Fibroblast of lung (primary cell): ENCODE measurements at regions not wholly inside any gene's neighbourhood (a gene's known extent, or its start where the extent isn't known, plus 50 kb on each side); places are given as distances from the start of the nearest gene placed in this dataset.
"Not testable (repeated sequence)": the region's sequence is repeated elsewhere in the genome, so short reads cannot be mapped to it uniquely, and the experiment has no call there.

ENCODE experiments used
- EZH2 ChIP-seq: IDR thresholded peaks from 2 replicates; pipeline ENCODE4 v1.5.1; 2012; ENCODE audit warnings: low read length, control low read depth, mild to moderate bottlenecking; ENCODE audit errors: missing control alignments
- TF ChIP-seq, protein P1 (sequence below), 2 donors: IDR thresholded peaks in 1 of 2; conservative IDR thresholded peaks in 1 of 2; 1 replicate in 1 of 2; 2 replicates in 1 of 2; pipeline ENCODE4 v1.5.1; 2011 to 2012; ENCODE audit warnings: low read length in 2 of 2, control low read depth in 1 of 2, inconsistent platforms in 1 of 2, low read depth in 1 of 2, mild to moderate bottlenecking in 1 of 2

DNA sequence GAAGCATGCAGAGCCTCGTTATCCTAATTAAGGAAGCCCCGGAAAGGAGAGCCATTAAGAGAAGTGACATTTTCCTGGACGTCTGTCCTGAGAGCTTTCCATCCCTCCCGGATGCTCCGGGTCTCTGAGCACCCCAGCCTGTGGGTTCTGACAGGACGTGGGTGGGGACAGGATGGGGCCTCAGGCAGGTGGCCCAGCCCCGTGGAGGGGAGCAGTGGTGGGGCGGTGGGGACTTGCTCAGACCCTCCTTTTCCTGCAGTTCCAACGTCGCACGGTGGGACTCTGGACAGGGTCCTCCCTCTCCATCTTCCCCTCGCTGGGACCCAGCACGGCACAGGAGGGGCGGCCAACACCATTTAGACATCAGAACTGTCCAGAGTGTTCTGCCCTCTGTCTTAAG lies 262.9 kb downstream of the ADGRD1 start:
- TF ChIP-seq, protein P1, sequence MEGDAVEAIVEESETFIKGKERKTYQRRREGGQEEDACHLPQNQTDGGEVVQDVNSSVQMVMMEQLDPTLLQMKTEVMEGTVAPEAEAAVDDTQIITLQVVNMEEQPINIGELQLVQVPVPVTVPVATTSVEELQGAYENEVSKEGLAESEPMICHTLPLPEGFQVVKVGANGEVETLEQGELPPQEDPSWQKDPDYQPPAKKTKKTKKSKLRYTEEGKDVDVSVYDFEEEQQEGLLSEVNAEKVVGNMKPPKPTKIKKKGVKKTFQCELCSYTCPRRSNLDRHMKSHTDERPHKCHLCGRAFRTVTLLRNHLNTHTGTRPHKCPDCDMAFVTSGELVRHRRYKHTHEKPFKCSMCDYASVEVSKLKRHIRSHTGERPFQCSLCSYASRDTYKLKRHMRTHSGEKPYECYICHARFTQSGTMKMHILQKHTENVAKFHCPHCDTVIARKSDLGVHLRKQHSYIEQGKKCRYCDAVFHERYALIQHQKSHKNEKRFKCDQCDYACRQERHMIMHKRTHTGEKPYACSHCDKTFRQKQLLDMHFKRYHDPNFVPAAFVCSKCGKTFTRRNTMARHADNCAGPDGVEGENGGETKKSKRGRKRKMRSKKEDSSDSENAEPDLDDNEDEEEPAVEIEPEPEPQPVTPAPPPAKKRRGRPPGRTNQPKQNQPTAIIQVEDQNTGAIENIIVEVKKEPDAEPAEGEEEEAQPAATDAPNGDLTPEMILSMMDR (conservative IDR thresholded peaks at IDR 0.05 in 1 of 2, IDR thresholded peaks at IDR 0.05 in 1 of 2; ENCODE audit: low read depth in 1 of 2, low read length in 2 of 2) = not testable (repeated sequence)
- not testable (repeated sequence) for TF ChIP-seq EZH2
